ENCODE measurements at regions not wholly inside any gene's neighbourhood (a gene's known extent, or its start where the extent isn't known, plus 50 kb on each side); places are given as distances from the start of the nearest gene placed in this dataset.

GRCh38 chr12:113684053-113684907 is 212.6 kb upstream of the LHX5 start:
- Mint-ChIP-seq H3K36me3 (ENCODE audit: insufficient read depth in 1 of 3, low read depth in 3 of 3) (no peaks in the 10 kb centered on the region), H3K27ac (no peak overlapping the region), H3K4me3 (no peak overlapping the region), H3K27me3 (ENCODE audit: low read depth) (peaks cover 10% of the 10 kb centered on the region), H3K9me3 (no peaks in the 10 kb centered on the region; a peak in 1 of 5 replicates), H3K4me1 (peaks cover 0 to 3% of the 10 kb centered on the region in 2 experiments; a peak in 2 of 4 replicates)
- no peak overlapping the region for H3K27ac ChIP-seq (ENCODE audit: insufficient read length, low read depth, low read length)
- no peak for TF ChIP-seq CTCF (conservative IDR thresholded peaks at IDR 0.05)
- no peaks in the 10 kb centered on the region for H3K9me3 ChIP-seq (ENCODE audit: control insufficient read depth, low read depth, low read length)
- no peak overlapping the region; the same call in 1 of the 2 replicates for H3K14ac ChIP-seq (ENCODE audit: insufficient read depth, low read length)
- H3K79me1 ChIP-seq (ENCODE audit: insufficient read depth, low read depth, low read length, poor library complexity, severe bottlenecking) = no peaks in the 10 kb centered on the region
- no peak overlapping the region for H3T11ph ChIP-seq (ENCODE audit: low read length)
- H2AFZ ChIP-seq (ENCODE audit: low read length) = no peak overlapping the region
- no peak overlapping the region for H4K91ac ChIP-seq (ENCODE audit: insufficient read length, low read depth, low read length)
- no peak overlapping the region for H2BK5ac ChIP-seq (ENCODE audit: insufficient read length, low read length)
- WGBS (ENCODE audit: extremely low coverage, insufficient read length, low lambda C conversion rate) = no CpG with 5 or more reads among the region's 13 CpGs
- no peaks in the 10 kb centered on the region for H4K20me1 ChIP-seq (ENCODE audit: control insufficient read depth, insufficient read depth, insufficient read length)
- no peak overlapping the region for H3K4me2 ChIP-seq (ENCODE audit: insufficient read depth, insufficient read length, low read length)
- no peak overlapping the region for H2BK20ac ChIP-seq (ENCODE audit: low read depth, low read length, poor library complexity, severe bottlenecking)
- H4K8ac ChIP-seq (replicated peaks; ENCODE audit: insufficient read length, low read depth, low read length) = no peak overlapping the region
- no peak overlapping the region for H3K18ac ChIP-seq (ENCODE audit: insufficient read length, low read depth, low read length)
- no peaks in the 10 kb centered on the region for H3K79me2 ChIP-seq (ENCODE audit: insufficient read depth, low read length)
- no peak overlapping the region for H2AK5ac ChIP-seq (ENCODE audit: insufficient read length, low read length)
- no peak overlapping the region for H2BK120ac ChIP-seq (ENCODE audit: low read depth, low read length, poor library complexity, severe bottlenecking)
- no peak overlapping the region for H3K9ac ChIP-seq (ENCODE audit: extremely low read depth, insufficient read length, low read length)
- peak; percentile 66 for DNase-seq
- H3K4me1 ChIP-seq (ENCODE audit: insufficient read depth, low read length) = no peaks in the 10 kb centered on the region
- H3K4ac ChIP-seq (ENCODE audit: low read depth, low read length) = no peak overlapping the region
- H4K5ac ChIP-seq (ENCODE audit: insufficient read length, low read depth, low read length) = no peak overlapping the region
- H3K27me3 ChIP-seq (ENCODE audit: insufficient read depth, low read length) = no peaks in the 10 kb centered on the region
- H2BK12ac ChIP-seq (ENCODE audit: insufficient read length, low read depth, low read length) = no peak overlapping the region
- H3K56ac ChIP-seq (ENCODE audit: insufficient read length, low read depth, low read length) = no peak overlapping the region
- no peak overlapping the region for H2BK15ac ChIP-seq (ENCODE audit: low read depth, low read length)
- no peak overlapping the region for H3K23ac ChIP-seq (ENCODE audit: insufficient read length, low read depth, low read length)
- no peaks in the 10 kb centered on the region for H3K23me2 ChIP-seq (ENCODE audit: insufficient read length, low read depth, low read length, poor library complexity, severe bottlenecking)

All from H9 (cell line).